GM20431 (cell line): ENCODE measurements at regions not wholly inside any gene's neighbourhood (a gene's known extent, or its start where the extent isn't known, plus 50 kb on each side); places are given as distances from the start of the nearest gene placed in this dataset.
"Not testable (repeated sequence)": the region's sequence is repeated elsewhere in the genome, so short reads cannot be mapped to it uniquely, and the experiment has no call there.

ENCODE experiments used
- in situ Hi-C: fragments of 300-500 bp; cut with MseI, MboI; formaldehyde crosslinking; loops from one replicate; pipeline ENCODE4 v1.15.0; 2020; ENCODE audit warnings: low sequenced_read_pairs; ENCODE audit not compliant: unreplicated experiment

- in situ Hi-C loops = no loop called here
Measured at GRCh38 chr15:47119349-47119748, 598.0 kb upstream of the SEMA6D start.

GRCh38 chr15:47124430-47125102 lies 592.7 kb upstream of the SEMA6D start:
- in situ Hi-C loops = no loop called here

GRCh38 chr15:47129033-47129432 lies 588.3 kb upstream of the SEMA6D start:
- in situ Hi-C loops = no loop called here

GRCh38 chr15:47131450-47131849 lies 585.9 kb upstream of the SEMA6D start:
- in situ Hi-C loops = not testable (repeated sequence)

GRCh38 chr15:47135267-47135666 lies 582.0 kb upstream of the SEMA6D start:
- in situ Hi-C loops = no loop called here

- in situ Hi-C loops = no loop called here
Measured at GRCh38 chr15:47136236-47136635, 581.1 kb upstream of the SEMA6D start.

- in situ Hi-C loops = no loop called here
Measured at GRCh38 chr15:47139965-47140364, 577.3 kb upstream of the SEMA6D start.

GRCh38 chr15:47157827-47158226 lies 559.5 kb upstream of the SEMA6D start:
- in situ Hi-C loops = no loop called here

GRCh38 chr15:47158573-47158972 lies 558.7 kb upstream of the SEMA6D start:
- in situ Hi-C loops = no loop called here

- in situ Hi-C loops = loop anchor here (25.0 kb wide), 2 partner anchors 810 to 1110 kb away; no protein-coding TSS in a partner anchor
Measured at GRCh38 chr15:47177177-47177576, 540.1 kb upstream of the SEMA6D start.

GRCh38 chr15:47179988-47180387 lies 537.3 kb upstream of the SEMA6D start:
- in situ Hi-C loops = loop anchor here (25.0 kb wide), 2 partner anchors 807 to 1107 kb away; no protein-coding TSS in a partner anchor

GRCh38 chr15:47182818-47183217 lies 534.5 kb upstream of the SEMA6D start:
- in situ Hi-C loops = loop anchor here (25.0 kb wide), 2 partner anchors 804 to 1104 kb away; no protein-coding TSS in a partner anchor

- in situ Hi-C loops = loop anchor here (25.0 kb wide), 2 partner anchors 803 to 1103 kb away; no protein-coding TSS in a partner anchor
Measured at GRCh38 chr15:47184003-47184907, 533.0 kb upstream of the SEMA6D start.

- in situ Hi-C loops = loop anchor here (25.0 kb wide), 2 partner anchors 802 to 1102 kb away; no protein-coding TSS in a partner anchor
Measured at GRCh38 chr15:47184908-47185801, 532.1 kb upstream of the SEMA6D start.

- in situ Hi-C loops = loop anchor here (25.0 kb wide), 2 partner anchors 801 to 1101 kb away; no protein-coding TSS in a partner anchor
Measured at GRCh38 chr15:47186075-47186474, 531.2 kb upstream of the SEMA6D start.

GRCh38 chr15:47188758-47189507 lies 528.4 kb upstream of the SEMA6D start:
- in situ Hi-C loops = loop anchor here (25.0 kb wide), 2 partner anchors 798 to 1098 kb away; no protein-coding TSS in a partner anchor

- in situ Hi-C loops = loop anchor here (25.0 kb wide), 2 partner anchors 793 to 1093 kb away; no protein-coding TSS in a partner anchor
Measured at GRCh38 chr15:47194718-47195117, 522.6 kb upstream of the SEMA6D start.

GRCh38 chr15:47196048-47196447 lies 521.3 kb upstream of the SEMA6D start:
- in situ Hi-C loops = loop anchor here (25.0 kb wide), 2 partner anchors 791 to 1091 kb away; no protein-coding TSS in a partner anchor

- in situ Hi-C loops = no loop called here
Measured at GRCh38 chr15:47203993-47204392, 513.3 kb upstream of the SEMA6D start.
